Activated naive CD4-positive, alpha-beta T cell treated with anti-CD3 and anti-CD28 coated beads, Interleukin-2, amount 50 U/mL, for 24 hours (primary cell): ENCODE measurements at regions not wholly inside any gene's neighbourhood (a gene's known extent, or its start where the extent isn't known, plus 50 kb on each side); places are given as distances from the start of the nearest gene placed in this dataset.
"Not testable (repeated sequence)": the region's sequence is repeated elsewhere in the genome, so short reads cannot be mapped to it uniquely, and the experiment has no call there.

Experiments used
- H3K27ac Mint-ChIP-seq: one replicate; pipeline ENCODE4 v1.8.0; 2021; ENCODE audit warnings: mild to moderate bottlenecking, mixed read lengths
- H3K27me3 Mint-ChIP-seq: one replicate; pipeline ENCODE4 v1.8.0; 2021; ENCODE audit warnings: mixed read lengths
- H3K36me3 Mint-ChIP-seq: one replicate; pipeline ENCODE4 v1.8.0; 2021; ENCODE audit warnings: mixed read lengths
- H3K4me1 Mint-ChIP-seq: one replicate; pipeline ENCODE4 v1.8.0; 2021; ENCODE audit warnings: mixed read lengths
- H3K4me3 Mint-ChIP-seq: one replicate; pipeline ENCODE4 v1.8.0; 2021; ENCODE audit warnings: mild to moderate bottlenecking, mixed read lengths
- H3K9me3 Mint-ChIP-seq: one replicate; pipeline ENCODE4 v1.8.0; 2021; ENCODE audit warnings: mixed read lengths

DNA sequence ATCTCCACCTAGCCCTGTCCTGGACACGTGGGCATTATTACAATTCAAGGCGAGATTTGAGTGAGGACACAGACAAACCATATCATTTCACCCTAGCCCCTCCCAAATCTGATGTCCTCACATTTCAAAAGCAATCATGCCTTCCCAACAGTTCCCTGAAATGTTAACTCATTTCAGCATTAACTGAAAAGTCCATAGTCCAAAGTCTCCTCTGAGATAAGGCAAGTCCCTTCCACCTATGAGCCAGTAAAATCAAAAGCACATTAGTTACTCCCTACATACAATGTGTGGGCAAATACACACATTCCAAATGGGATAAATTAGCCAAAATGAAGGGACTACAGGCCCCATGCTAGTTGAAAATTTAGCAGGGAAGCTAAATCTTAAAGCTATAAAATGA, 546.0 kb upstream of the LMO3 start:
- no peak overlapping the region for H3K27ac Mint-ChIP-seq
- H3K4me1 Mint-ChIP-seq = no peaks in the 10 kb centered on the region
- no peaks in the 10 kb centered on the region for H3K27me3 Mint-ChIP-seq
- H3K4me3 Mint-ChIP-seq = no peak overlapping the region
- no peaks in the 10 kb centered on the region for H3K36me3 Mint-ChIP-seq
- peaks cover 25% of the 10 kb centered on the region for H3K9me3 Mint-ChIP-seq

DNA sequence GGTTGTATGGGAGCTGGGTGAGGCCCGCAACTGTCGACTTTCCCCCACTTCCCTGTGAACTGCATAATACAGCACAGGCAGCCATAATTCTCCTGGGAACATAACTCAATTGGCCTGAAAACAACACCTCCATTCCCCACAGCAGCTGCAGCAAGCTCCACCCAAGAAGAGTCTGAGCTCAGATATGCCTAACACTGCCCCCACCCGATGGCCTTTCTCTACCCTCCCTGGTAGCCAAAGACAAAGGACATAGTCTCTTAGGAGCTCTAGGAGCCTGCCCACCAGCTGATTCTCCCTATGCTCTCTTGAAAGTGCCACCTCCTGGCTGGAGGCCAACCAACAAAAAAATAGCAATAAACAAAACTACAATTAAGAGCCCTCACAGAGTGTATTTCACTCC, 542.7 kb upstream of the LMO3 start:
- Mint-ChIP-seq H3K27me3 (no peaks in the 10 kb centered on the region), H3K4me3 (no peak overlapping the region), H3K9me3 (peaks cover 21% of the 10 kb centered on the region), H3K27ac (no peak overlapping the region), H3K4me1 (no peaks in the 10 kb centered on the region), H3K36me3 (no peaks in the 10 kb centered on the region)

GRCh38 chr12:17142856-17143255, 536.9 kb upstream of the LMO3 start:
- Mint-ChIP-seq H3K4me3 (no peak overlapping the region), H3K9me3 (no peaks in the 10 kb centered on the region), H3K4me1 (no peaks in the 10 kb centered on the region), H3K27ac (no peak overlapping the region), H3K27me3 (no peaks in the 10 kb centered on the region), H3K36me3 (no peaks in the 10 kb centered on the region)

DNA sequence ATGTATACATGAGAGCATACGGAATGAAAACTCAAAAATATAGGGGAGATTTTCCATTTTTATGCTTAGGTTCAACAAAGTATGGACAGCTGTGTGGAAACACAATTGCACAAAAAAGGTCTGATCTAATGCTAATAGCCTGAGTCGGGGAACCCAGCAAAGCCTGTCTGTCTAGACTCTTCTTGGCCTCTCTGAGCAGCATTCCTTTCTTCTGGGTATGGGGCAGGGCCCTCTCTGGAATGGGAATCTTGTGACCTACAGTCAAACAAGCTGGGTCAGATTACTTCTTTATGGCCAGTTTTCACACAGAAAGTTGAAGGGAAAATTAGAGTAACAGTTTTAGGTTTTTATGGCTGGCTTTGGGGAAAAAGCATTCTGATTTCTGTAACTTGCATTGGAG, 534.0 kb upstream of the LMO3 start:
- H3K27me3 Mint-ChIP-seq = no peaks in the 10 kb centered on the region
- H3K4me1 Mint-ChIP-seq = no peaks in the 10 kb centered on the region
- no peak overlapping the region for H3K4me3 Mint-ChIP-seq
- no peak overlapping the region for H3K27ac Mint-ChIP-seq
- H3K36me3 Mint-ChIP-seq = no peaks in the 10 kb centered on the region
- no peaks in the 10 kb centered on the region for H3K9me3 Mint-ChIP-seq

GRCh38 chr12:17137396-17137795, 531.4 kb upstream of the LMO3 start:
- Mint-ChIP-seq H3K9me3 (no peaks in the 10 kb centered on the region), H3K4me3 (no peak overlapping the region), H3K4me1 (no peaks in the 10 kb centered on the region), H3K27ac (no peak overlapping the region), H3K27me3 (no peaks in the 10 kb centered on the region), H3K36me3 (no peaks in the 10 kb centered on the region)

DNA sequence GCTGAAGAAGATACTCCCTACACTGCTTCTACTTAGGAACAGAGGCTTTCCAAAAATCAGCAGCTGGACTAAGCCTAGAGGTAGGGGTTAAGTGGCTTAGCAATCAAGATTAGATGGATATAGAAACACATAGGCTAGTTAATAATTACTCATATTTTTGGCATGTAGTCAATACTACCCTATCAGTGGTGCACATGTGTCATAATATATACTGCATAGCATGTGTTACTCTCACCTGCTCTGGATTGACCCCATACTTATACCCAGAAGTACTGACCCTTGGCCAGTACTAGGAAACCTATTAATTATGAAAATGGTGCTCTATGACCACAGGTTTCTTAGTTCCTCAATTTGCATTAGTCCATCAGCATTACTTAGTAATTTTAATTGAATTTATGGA, 528.4 kb upstream of the LMO3 start:
- no peaks in the 10 kb centered on the region for H3K36me3 Mint-ChIP-seq
- no peak overlapping the region for H3K27ac Mint-ChIP-seq
- no peaks in the 10 kb centered on the region for H3K4me1 Mint-ChIP-seq
- no peaks in the 10 kb centered on the region for H3K27me3 Mint-ChIP-seq
- no peaks in the 10 kb centered on the region for H3K9me3 Mint-ChIP-seq
- H3K4me3 Mint-ChIP-seq = no peak overlapping the region

GRCh38 chr12:17132336-17132735, 526.4 kb upstream of the LMO3 start:
- no peaks in the 10 kb centered on the region for H3K27me3 Mint-ChIP-seq
- no peaks in the 10 kb centered on the region for H3K4me1 Mint-ChIP-seq
- H3K27ac Mint-ChIP-seq = no peak overlapping the region

DNA sequence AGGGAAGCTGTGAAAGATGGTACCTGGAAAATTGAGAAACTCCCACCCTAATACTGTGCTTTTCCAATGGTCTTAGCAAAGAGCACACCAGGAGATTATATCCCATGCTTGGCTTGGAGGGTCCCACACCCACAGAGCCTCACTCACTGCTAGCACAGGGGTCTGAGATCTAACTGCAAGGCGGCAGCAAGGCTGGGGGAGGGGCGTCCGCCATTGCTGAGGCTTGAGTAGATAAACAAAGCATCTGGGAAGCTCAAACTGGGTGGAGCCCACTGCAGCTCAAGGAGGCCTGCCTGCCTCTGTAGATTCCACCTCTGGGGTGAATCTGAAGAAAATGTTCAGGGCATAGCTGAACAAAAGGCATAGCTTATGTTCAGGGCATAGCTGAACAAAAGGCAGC, 510.6 kb upstream of the LMO3 start:
- H3K9me3 Mint-ChIP-seq, H3K4me1 Mint-ChIP-seq, H3K4me3 Mint-ChIP-seq, H3K27me3 Mint-ChIP-seq, H3K36me3 Mint-ChIP-seq, H3K27ac Mint-ChIP-seq: not testable (repeated sequence)

More at GRCh38 chr12:17132336-17132735, 526.4 kb upstream of the LMO3 start:
- Mint-ChIP-seq H3K9me3 (no peaks in the 10 kb centered on the region), H3K36me3 (no peaks in the 10 kb centered on the region), H3K4me3 (no peak overlapping the region)

DNA sequence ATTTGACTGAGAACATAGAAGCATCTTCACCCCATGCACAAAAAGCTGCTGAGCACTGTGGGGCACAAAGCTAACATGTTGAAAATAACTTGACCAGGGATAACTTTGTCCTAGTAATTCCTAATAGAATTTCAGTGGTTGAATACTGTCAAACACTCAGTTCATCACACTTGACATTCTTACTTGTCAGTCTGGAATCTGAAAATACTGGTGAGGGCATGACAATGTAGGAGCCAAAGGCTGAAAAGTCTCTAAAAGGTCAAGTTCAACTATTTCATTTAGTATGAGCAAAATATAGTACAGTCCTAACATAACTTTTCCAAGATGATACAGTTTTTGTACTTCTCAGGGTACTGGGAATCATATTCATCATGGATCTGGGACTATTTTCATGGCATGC, 504.4 kb upstream of the LMO3 start:
- no peak overlapping the region for H3K27ac Mint-ChIP-seq
- H3K4me1 Mint-ChIP-seq = no peaks in the 10 kb centered on the region
- H3K9me3 Mint-ChIP-seq = peaks cover 12% of the 10 kb centered on the region
- no peaks in the 10 kb centered on the region for H3K27me3 Mint-ChIP-seq
- H3K36me3 Mint-ChIP-seq = no peaks in the 10 kb centered on the region
- no peak overlapping the region for H3K4me3 Mint-ChIP-seq

- no peaks in the 10 kb centered on the region for H3K27me3 Mint-ChIP-seq
- no peak overlapping the region for H3K4me3 Mint-ChIP-seq
- H3K36me3 Mint-ChIP-seq = no peaks in the 10 kb centered on the region
- H3K9me3 Mint-ChIP-seq = peaks cover 13% of the 10 kb centered on the region
- no peaks in the 10 kb centered on the region for H3K4me1 Mint-ChIP-seq
- H3K27ac Mint-ChIP-seq = no peak overlapping the region
These were observed 503.0 kb upstream of the LMO3 start for GRCh38 chr12:17108877-17109541.

DNA sequence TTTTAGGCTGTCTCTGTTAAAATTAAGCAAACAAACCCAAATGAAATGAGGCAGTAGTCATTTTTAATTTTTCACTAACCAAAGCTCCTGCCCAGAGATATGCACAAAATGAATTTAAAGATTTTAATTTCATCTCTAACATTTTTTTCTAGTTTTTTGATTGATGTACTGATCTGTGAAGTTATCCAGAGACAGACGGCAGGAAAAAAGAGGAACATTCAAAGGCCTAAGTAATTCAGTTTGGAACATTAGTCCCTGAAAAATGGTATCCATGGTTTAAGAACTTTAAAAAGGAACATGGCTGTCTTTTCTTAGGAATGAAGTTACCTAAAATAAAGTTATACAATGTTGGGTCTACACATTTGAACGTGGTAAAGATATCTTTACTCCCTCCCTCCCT, 498.8 kb upstream of the LMO3 start:
- Mint-ChIP-seq H3K27me3 (no peaks in the 10 kb centered on the region), H3K9me3 (peaks cover 11% of the 10 kb centered on the region), H3K36me3 (no peaks in the 10 kb centered on the region), H3K4me1 (no peaks in the 10 kb centered on the region), H3K4me3 (no peak overlapping the region), H3K27ac (no peak overlapping the region)

DNA sequence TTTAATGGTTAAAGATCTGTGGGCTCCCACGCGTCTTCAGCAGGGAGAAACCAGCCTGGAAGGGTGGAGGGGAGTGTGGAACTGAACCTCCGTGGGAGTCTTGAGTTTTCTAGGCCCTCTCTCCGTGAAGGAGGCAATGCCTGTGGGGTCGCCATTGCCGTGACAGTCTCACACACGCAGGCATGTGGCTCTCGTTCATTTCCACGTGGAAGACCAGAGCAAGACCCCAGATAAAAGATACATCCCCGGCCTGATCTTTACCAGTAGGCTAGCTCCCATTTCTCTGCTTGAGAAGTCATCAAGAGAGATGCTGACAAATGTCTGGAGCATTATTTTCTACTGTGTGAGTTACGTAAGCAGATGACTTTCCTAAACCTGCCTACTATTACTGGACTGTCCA, 491.7 kb upstream of the LMO3 start:
- Mint-ChIP-seq H3K4me3 (no peak overlapping the region), H3K36me3 (peaks cover 1% of the 10 kb centered on the region), H3K27ac (no peak overlapping the region), H3K27me3 (no peaks in the 10 kb centered on the region), H3K9me3 (peaks cover 9% of the 10 kb centered on the region), H3K4me1 (no peaks in the 10 kb centered on the region)

DNA sequence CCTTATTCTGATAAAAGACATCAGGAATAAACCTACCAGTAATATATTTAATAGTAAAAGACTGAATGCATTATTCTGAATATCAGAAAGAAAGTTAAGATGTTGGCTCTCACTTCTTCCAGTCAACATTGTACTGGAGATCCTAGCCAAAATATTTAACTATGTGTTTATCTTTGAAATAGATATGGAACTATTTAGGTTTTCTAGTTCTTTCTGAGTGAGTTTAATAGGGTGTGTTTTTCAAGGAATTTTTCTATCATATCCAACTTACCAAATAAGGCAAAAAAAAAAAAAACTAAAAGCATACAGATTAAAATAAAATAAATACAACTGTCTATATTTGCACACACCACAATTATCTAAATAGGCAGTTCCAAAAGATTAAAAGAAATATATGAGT, 478.9 kb upstream of the LMO3 start:
- Mint-ChIP-seq H3K27ac (no peak overlapping the region), H3K4me1 (no peaks in the 10 kb centered on the region), H3K9me3 (peaks cover 15% of the 10 kb centered on the region), H3K4me3 (no peak overlapping the region), H3K27me3 (no peaks in the 10 kb centered on the region), H3K36me3 (peaks cover 2% of the 10 kb centered on the region)

DNA sequence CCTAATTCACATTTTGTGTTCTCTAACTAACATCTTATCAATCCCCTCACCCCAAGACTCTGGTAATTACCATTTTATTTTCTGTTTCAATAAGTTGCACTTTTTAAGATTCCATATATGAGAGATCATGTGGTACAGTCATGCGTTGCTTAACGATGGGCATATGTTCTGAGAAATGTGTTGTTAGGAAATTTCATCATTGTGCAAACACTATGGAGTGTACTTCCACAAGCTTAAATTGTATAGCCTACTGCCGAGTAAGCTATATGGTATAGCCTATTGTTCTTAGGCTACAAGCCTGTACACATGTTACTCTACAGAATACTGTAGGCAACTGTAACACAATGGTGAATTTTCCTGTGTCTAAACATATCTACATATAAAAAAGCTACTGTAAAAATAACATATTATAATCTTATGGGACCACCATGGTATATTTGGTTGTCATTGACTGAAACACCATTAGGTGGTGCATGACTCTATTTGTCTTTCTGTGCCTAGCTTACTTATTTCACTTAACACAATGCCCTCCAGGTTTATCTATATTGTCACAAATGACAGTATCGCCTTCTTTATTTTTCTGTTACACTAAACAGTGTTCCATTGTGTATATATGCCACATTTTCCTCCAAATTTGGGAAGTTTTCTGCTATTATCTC, 473.4 kb upstream of the LMO3 start:
- no peaks in the 10 kb centered on the region for H3K27me3 Mint-ChIP-seq
- no peak overlapping the region for H3K27ac Mint-ChIP-seq
- H3K4me3 Mint-ChIP-seq = no peak overlapping the region
- no peaks in the 10 kb centered on the region for H3K4me1 Mint-ChIP-seq
- peaks cover 8% of the 10 kb centered on the region for H3K9me3 Mint-ChIP-seq
- peaks cover 2% of the 10 kb centered on the region for H3K36me3 Mint-ChIP-seq

DNA sequence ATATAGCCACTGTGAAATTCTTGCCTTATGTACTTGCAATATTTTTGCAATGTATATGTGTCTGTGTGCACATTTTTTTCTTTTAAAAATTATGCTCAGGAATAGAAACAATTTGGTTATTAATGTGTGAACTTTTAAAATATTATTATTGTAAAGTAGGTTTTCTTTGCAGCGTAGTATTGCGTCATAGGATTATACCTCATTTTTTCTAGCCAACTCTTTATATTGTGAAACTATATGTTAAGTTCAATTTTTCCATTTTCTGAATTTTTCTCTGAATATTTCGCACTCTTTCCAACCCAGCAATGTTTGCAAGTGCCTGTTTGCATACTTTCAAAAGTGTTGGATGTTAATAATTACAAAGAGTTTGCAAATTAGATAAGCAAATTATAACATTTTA, 471.6 kb upstream of the LMO3 start:
- Mint-ChIP-seq H3K9me3 (peaks cover 8% of the 10 kb centered on the region), H3K27ac (no peak overlapping the region), H3K4me1 (no peaks in the 10 kb centered on the region), H3K27me3 (no peaks in the 10 kb centered on the region), H3K4me3 (no peak overlapping the region), H3K36me3 (no peaks in the 10 kb centered on the region)

DNA sequence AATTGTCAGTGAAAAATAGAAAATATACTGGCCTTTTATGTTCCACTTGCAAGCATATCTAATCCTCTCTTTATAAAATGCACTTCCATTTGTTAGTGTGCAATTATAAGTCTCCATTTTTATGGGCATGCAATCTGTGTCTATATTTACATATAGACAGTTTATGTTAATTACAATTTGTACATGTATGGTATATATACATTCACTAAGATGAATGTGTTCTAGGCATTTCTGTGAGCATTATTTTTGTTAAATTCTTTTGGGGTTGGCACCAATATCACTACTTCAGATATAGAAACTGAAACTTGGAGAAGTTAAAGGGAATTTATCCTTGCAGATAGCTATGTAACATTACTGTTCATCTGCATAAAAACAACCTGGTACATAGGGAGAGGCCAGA, 470.8 kb upstream of the LMO3 start:
- Mint-ChIP-seq H3K36me3 (no peaks in the 10 kb centered on the region), H3K9me3 (peaks cover 8% of the 10 kb centered on the region), H3K4me1 (no peaks in the 10 kb centered on the region), H3K27ac (no peak overlapping the region), H3K27me3 (no peaks in the 10 kb centered on the region), H3K4me3 (no peak overlapping the region)
